HUES64 (cell line): ENCODE measurements at regions not wholly inside any gene's neighbourhood (a gene's known extent, or its start where the extent isn't known, plus 50 kb on each side); places are given as distances from the start of the nearest gene placed in this dataset.

Experiments
- H3K27ac ChIP-seq: 2 replicates; pipeline ENCODE4 v1.7.0; 2013; ENCODE audit warnings: low read depth, low read length, inconsistent platforms
- H3K27me3 ChIP-seq: 2 replicates; pipeline ENCODE4 v1.6.1; 2013; ENCODE audit warnings: mild to moderate bottlenecking, low read length; ENCODE audit not compliant: insufficient read depth
- H3K36me3 ChIP-seq: 2 replicates; pipeline ENCODE4 v1.6.1; 2013; ENCODE audit warnings: mild to moderate bottlenecking, low read length; ENCODE audit not compliant: insufficient read depth
- H3K4me1 ChIP-seq: 2 replicates; pipeline ENCODE4 v1.6.1; 2013; ENCODE audit warnings: mild to moderate bottlenecking, low read length, moderate library complexity; ENCODE audit not compliant: insufficient read depth
- H3K4me3 ChIP-seq: 2 replicates; pipeline ENCODE4 v1.5.1; 2013; ENCODE audit warnings: mild to moderate bottlenecking, low read length, moderate library complexity
- H3K9ac ChIP-seq: 2 replicates; pipeline ENCODE4 v1.6.1; 2013; ENCODE audit warnings: mild to moderate bottlenecking, low read depth, low read length
- H3K9me3 ChIP-seq: 2 replicates; pipeline ENCODE4 v1.6.1; 2013; ENCODE audit warnings: low read depth, low read length; ENCODE audit not compliant: insufficient read depth
- WGBS: fragments of 150-250, 120-280 bp; methylation state at CpG from one replicate; pipeline ENCODE4 v1.1.7; 2013; ENCODE audit warnings: missing lambda C conversion rate; 5-methylcytosine and 5-hydroxymethylcytosine counted together

DNA sequence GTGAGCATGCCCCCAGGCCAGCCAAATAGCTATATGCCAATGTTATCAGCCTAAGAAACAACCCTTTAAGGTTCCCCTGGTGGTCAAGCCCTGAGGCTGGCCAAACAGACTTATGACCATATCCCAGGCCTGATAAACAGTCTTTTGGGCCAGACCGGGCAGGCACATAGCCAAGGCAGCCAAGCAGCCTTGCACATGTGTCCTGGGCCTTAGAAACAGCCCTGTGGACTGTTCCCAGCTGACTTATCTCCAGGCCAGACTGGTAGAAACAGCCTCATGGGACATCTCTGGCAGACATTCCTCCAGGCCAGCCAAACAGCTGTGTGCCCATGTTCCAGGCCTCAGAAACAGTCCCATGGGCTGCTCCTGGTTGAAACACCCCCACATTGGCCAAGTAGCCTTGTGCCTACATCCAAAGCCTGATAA, 295.0 kb upstream of the MGAT4C start:
- Histone ChIP-seq H3K27me3 (no peaks in the 10 kb centered on the region), H3K9ac (no peak overlapping the region), H3K4me3 (no peak overlapping the region), H3K9me3 (no peaks in the 10 kb centered on the region), H3K4me1 (no peaks in the 10 kb centered on the region), H3K27ac (no peak overlapping the region), H3K36me3 (no peaks in the 10 kb centered on the region)
- WGBS = 97% methylated on average over 1 of the region's 1 CpG

DNA sequence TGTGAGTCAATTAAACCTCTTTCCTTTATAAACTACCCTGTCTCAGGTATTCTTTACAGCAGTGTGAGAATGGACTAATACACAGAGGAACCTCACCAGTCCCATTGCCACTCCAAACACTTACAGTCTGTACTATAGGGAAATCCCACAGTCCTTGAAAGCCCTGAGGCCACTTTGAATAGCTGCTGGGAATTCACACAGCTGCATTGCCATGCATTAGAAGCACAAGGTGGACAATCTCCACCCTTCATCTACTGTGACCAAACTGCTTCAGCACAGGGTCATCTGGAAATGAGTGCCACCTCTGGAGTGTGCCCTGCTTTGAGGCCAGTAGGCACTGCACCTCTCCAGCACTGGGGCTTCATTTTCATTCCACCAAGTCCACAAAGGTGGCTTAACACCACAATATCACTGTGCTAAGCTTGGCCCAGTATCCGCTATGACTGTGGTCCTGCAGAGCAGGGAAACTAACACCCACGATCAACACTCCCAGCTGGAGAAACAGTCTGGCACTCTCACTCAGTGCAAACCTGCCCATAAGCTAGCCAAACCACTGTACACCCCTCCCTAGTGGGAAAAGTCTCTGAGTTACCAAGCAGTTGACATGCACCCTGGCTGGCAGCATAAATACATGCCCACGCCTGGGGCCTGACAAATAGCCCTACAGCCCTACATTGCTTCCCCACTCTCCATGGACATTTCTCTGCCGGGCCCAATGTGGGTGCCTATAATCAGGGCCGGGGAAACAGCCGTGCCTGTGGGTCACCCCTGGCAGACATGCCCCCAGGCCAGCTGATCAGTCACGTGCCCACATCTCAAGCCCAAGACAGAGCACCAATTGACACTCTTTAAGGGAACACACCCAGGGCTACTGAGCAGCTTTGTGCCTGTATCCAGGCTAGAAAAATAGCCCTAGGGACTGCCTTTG, 294.3 kb upstream of the MGAT4C start:
- Histone ChIP-seq H3K36me3 (no peaks in the 10 kb centered on the region), H3K4me3 (no peak overlapping the region), H3K9ac (no peak overlapping the region), H3K9me3 (no peaks in the 10 kb centered on the region), H3K27ac (no peak overlapping the region), H3K27me3 (no peaks in the 10 kb centered on the region), H3K4me1 (no peaks in the 10 kb centered on the region)
- WGBS = 95% methylated on average over 7 of the region's 7 CpGs

DNA sequence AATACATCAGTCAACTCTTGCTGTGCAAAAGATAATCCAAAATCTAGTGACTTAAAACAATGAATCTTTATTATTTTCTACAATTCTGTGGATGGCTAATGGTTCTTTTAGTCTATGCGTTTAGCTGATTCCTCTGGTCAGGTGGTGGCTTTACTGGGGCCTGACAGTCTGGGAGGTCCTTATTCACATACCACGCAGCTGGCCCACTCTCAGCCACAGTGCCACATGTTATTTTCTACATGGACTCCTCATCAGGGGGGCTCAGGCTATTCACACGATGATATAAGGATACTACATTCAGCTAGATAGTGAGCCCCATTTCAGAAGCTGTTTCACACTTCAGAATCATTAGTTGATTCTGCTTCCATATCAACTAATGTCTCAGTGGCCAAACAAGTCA, 287.5 kb upstream of the MGAT4C start:
- no peaks in the 10 kb centered on the region for H3K9me3 ChIP-seq
- no peak overlapping the region for H3K27ac ChIP-seq
- WGBS = 59% methylated on average over 3 of the region's 3 CpGs
- no peaks in the 10 kb centered on the region for H3K4me1 ChIP-seq
- H3K27me3 ChIP-seq = no peaks in the 10 kb centered on the region
- no peaks in the 10 kb centered on the region for H3K36me3 ChIP-seq
- H3K9ac ChIP-seq = no peak overlapping the region
- H3K4me3 ChIP-seq = no peak overlapping the region

DNA sequence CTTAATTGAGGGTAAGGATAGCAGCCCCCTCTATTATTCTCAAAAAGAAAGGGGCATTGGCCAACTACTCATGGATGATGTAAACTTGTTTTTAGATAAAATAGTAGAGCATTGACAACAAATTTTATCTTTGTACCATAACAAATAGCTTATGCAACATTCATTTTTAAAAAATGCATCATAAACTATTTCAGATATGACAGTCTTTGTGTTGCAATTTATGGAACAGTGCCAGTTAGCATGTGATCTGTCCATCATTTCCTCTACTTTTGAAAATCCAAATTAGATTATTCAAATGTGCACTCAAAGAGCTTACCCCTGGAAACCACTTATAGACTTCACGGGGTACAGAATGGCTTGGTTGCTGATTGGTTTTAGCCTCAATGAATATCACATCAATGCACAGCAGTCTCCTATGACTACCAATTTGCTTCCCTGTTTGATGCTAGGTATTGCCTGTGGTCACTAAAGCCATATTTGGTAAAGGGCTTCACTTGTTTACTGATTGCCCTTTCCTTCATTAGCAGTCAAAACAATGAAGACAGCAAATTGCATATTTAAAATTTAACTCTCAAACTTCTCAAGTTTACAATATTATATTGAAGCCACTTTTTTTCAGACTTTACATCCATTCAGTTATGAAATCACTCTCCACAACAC, 274.9 kb upstream of the MGAT4C start:
- H3K9ac ChIP-seq = no peak overlapping the region
- no peak overlapping the region for H3K4me3 ChIP-seq
- no peaks in the 10 kb centered on the region for H3K9me3 ChIP-seq
- no peaks in the 10 kb centered on the region for H3K27me3 ChIP-seq
- WGBS = 89% methylated on average over 1 of the region's 1 CpG
- H3K27ac ChIP-seq = no peak overlapping the region
- H3K36me3 ChIP-seq = no peaks in the 10 kb centered on the region
- H3K4me1 ChIP-seq = peaks cover 7% of the 10 kb centered on the region; the same call in 1 of the 2 replicates

DNA sequence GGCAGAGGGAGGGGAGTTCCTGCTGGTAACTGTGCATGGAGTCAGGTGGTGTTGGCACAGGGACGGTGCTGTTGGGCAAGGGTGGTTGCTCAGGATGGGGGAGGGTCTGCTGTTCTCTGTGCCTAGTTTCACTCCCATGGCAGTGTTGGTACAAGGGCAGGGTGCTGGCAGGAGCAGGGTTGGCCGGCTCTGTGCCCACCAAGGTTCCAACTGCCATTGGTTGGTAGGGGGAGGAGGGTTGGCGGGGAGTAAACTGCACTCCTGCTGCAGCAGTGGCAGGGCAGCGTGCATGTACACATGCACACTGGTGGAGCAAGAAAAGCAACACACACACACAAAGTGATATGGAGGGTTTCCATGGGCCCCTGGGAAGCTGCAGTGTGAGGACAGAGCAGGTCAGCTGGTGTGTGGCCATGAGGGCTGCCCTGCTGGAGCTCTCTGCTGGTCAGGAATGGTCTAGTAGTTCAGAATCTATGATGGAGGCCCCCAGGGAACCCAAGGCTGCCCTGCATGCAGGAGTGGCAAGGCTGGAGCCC, 269.9 kb upstream of the MGAT4C start:
- 98% methylated on average over 4 of the region's 4 CpGs for WGBS
- Histone ChIP-seq H3K36me3 (no peaks in the 10 kb centered on the region), H3K4me1 (0 out of 2 replicates have a peak, but pooled peaks cover 2% of the 10 kb centered on the region), H3K4me3 (no peak overlapping the region), H3K27me3 (no peaks in the 10 kb centered on the region), H3K27ac (no peak overlapping the region), H3K9ac (no peak overlapping the region), H3K9me3 (peaks cover 8% of the 10 kb centered on the region; the same call in 1 of the 2 replicates)

DNA sequence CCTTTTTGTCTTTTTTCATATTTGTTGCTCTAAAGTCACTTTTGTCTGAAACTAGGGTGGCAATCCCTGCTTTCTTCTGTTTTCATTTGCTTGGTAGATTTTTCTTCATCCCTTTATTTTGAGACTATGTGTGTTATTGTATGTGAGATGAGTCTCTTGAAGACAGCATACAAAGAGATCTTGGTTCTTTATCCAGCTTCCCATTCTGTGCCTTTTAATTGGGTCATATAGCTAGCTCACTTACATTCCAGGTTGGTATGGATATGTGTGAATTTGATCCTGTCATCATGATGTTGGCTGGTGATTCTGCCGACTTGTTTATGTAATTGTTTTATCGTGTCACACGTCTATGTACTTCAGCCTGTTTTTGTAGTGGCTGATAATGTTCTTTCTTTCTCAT, 267.7 kb upstream of the MGAT4C start:
- H3K9ac ChIP-seq = no peak overlapping the region
- peaks cover 8% of the 10 kb centered on the region; the same call in 1 of the 2 replicates for H3K9me3 ChIP-seq
- H3K4me3 ChIP-seq = no peak overlapping the region
- no peaks in the 10 kb centered on the region for H3K4me1 ChIP-seq
- no peaks in the 10 kb centered on the region for H3K27me3 ChIP-seq
- H3K36me3 ChIP-seq = no peaks in the 10 kb centered on the region
- 98% methylated on average over 3 of the region's 3 CpGs for WGBS
- no peak overlapping the region for H3K27ac ChIP-seq

DNA sequence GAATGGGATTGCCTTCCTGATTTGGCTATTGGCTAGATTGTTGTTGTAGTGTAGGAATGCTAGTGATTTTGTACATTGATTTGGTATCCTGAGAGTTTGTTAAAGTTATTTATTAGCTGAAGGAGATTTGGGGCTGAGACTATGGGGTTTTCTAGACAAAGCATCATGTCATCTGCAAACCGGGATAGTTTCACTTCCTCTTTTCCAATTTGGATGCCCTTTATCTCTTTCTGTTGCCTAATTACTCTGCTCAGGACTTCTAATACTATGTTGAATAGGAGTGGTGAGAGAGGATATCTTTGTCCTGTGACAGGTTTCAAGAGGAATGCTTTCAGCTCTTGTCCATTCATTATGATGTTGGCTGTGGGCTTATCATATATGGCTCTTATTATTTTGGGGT, 265.7 kb upstream of the MGAT4C start:
- WGBS = 100% methylated on average over 1 of the region's 1 CpG
- no peak overlapping the region for H3K27ac ChIP-seq

DNA sequence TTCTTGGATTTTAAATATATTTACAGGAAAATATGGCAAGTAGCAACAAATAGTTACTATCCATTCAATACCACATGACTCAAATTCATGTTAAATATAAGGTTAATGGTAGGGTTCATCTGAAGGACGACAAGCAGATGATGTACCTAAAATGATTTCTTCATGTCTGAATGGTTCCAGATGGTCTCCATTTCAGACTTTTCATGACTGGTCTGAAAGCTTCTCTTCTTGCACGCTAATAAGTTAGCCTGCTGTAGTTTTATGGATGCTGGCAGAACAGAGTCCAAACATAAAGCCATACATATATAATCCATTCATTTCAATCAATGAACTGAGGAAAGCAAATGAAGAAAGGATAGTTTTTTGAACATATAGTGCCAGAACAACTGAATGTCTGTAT, 257.0 kb upstream of the MGAT4C start:
- Histone ChIP-seq H3K4me3 (no peak overlapping the region), H3K27me3 (no peaks in the 10 kb centered on the region), H3K27ac (no peak overlapping the region), H3K36me3 (no peaks in the 10 kb centered on the region), H3K4me1 (no peaks in the 10 kb centered on the region), H3K9ac (no peak overlapping the region), H3K9me3 (no peaks in the 10 kb centered on the region)
- WGBS = 96% methylated on average over 2 of the region's 2 CpGs

More for the DNA sequence above, 265.7 kb upstream of the MGAT4C start:
- Histone ChIP-seq H3K27me3 (no peaks in the 10 kb centered on the region), H3K9me3 (peaks cover 8% of the 10 kb centered on the region; the same call in 1 of the 2 replicates), H3K36me3 (no peaks in the 10 kb centered on the region), H3K4me3 (no peak overlapping the region), H3K9ac (no peak overlapping the region), H3K4me1 (no peaks in the 10 kb centered on the region)

DNA sequence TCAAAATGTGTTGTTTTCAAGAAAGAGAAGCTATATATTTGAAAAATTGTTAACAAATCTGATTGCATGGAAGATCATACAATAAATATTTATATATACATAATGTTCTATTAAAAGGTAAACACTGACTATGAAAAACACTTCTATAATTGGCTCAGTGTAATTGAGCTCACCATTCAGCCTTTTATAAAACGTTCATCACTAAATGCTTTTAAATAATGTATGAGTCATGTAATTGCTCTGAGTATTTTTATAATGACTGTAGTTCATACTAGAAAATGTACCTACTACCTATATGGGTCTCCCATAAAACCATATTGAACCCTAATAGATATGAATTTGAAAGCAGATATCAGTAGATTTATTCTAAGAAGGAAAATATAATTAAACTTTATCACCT, 240.4 kb upstream of the MGAT4C start:
- WGBS = no CpG with 5 or more reads among the region's 1 CpG
- H3K9me3 ChIP-seq = no peaks in the 10 kb centered on the region
- no peak overlapping the region for H3K27ac ChIP-seq
- no peaks in the 10 kb centered on the region for H3K36me3 ChIP-seq
- H3K4me1 ChIP-seq = peaks cover 5% of the 10 kb centered on the region; the same call in 1 of the 2 replicates
- no peak overlapping the region for H3K9ac ChIP-seq
- no peaks in the 10 kb centered on the region for H3K27me3 ChIP-seq
- no peak overlapping the region for H3K4me3 ChIP-seq

DNA sequence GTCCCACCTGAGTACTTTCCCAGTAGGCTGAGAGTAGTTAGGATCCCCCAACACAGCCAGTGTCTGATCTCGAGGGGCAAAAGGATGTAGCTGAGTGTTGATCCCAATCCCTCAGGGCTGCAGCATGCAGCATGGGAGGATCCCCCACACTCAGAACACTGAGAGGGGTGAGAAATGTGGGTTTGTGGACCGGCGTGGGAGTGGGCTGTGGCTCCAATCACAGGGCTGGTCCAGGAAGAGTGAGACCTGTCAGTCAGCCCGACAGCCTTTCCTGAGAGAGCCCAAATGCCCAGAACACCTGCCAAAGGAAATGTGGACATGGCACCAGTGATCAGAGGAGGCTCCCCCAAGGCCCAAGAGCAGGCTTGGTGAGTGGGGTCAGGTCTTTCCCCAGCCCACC, 228.3 kb upstream of the MGAT4C start:
- Histone ChIP-seq H3K9me3 (peaks cover 6% of the 10 kb centered on the region; the same call in 1 of the 2 replicates), H3K36me3 (no peaks in the 10 kb centered on the region), H3K27me3 (no peaks in the 10 kb centered on the region), H3K4me1 (peaks cover 5% of the 10 kb centered on the region; the same call in 1 of the 2 replicates), H3K27ac (no peak overlapping the region), H3K4me3 (no peak overlapping the region), H3K9ac (no peak overlapping the region)
- 98% methylated on average over 4 of the region's 4 CpGs for WGBS

DNA sequence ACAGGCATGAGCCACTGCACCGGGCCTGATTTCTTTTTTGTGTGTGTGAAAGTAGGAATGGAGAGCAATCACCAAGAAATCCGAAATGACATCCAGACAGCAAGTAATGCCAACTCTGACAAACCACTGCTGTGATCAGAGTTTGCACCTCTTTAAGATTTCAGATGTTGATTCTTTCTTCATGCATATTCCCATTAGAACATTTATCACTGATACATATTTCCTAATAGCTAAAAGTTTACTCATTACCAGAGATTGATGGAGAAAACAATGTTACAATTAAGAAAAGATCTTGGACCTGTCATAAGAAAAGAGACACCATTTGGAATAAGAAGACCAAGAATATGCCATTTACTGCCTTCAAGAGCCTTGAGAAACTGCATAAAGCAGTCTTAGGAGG, 217.0 kb upstream of the MGAT4C start:
- no peaks in the 10 kb centered on the region for H3K4me1 ChIP-seq
- 100% methylated on average over 2 of the region's 2 CpGs for WGBS
- H3K36me3 ChIP-seq = no peaks in the 10 kb centered on the region
- no peak overlapping the region for H3K4me3 ChIP-seq
- H3K27ac ChIP-seq = no peak overlapping the region
- H3K9ac ChIP-seq = no peak overlapping the region
- no peaks in the 10 kb centered on the region for H3K27me3 ChIP-seq
- H3K9me3 ChIP-seq = no peaks in the 10 kb centered on the region
